ENCODE measurements at regions not wholly inside any gene's neighbourhood (a gene's known extent, or its start where the extent isn't known, plus 50 kb on each side); places are given as distances from the start of the nearest gene placed in this dataset.

- Histone ChIP-seq H3K27ac (no peak overlapping the region), H3K27me3 (no peaks in the 10 kb centered on the region), H3K9me3 (no peaks in the 10 kb centered on the region), H3K4me3 (no peak overlapping the region), H3K4me1 (no peaks in the 10 kb centered on the region), H3K36me3 (no peaks in the 10 kb centered on the region)
- TF ChIP-seq CTCF (IDR thresholded peaks at IDR 0.05): no peak
- TF ChIP-seq POLR2A (IDR thresholded peaks at IDR 0.05): no peak
- DNase-seq: no peak
Measured at GRCh38 chr22:27274770-27275449, 526.6 kb downstream of the MN1 start.

DNA sequence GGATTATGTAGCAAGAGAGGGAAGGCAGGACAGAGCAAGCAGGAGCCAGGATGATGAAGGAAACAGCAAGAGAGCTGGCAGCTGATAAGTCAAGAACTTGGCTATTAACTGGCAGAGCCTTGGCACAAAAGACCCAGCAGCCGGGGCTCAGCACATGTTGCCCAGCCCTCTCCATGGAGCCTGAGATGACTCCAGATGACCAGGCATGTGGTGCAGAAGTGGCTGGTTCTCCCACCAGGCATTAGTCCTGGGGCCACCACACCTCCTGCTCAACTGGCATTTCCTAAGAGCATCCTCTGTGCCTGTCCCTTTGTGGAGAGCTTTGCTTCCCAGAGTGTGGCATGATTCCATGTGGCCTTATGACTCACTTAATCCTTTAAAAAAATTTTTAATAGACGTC lies 522.6 kb downstream of the MN1 start:
- no peaks in the 10 kb centered on the region for H3K27me3 ChIP-seq
- H3K4me3 ChIP-seq: no peak overlapping the region
- no peaks in the 10 kb centered on the region for H3K4me1 ChIP-seq
- no peak overlapping the region for H3K27ac ChIP-seq
- H3K36me3 ChIP-seq: no peaks in the 10 kb centered on the region
- TF ChIP-seq POLR2A (IDR thresholded peaks at IDR 0.05) (no peak), CTCF (IDR thresholded peaks at IDR 0.05) (no peak)
- H3K9me3 ChIP-seq: no peaks in the 10 kb centered on the region
- DNase-seq: no peak

DNA sequence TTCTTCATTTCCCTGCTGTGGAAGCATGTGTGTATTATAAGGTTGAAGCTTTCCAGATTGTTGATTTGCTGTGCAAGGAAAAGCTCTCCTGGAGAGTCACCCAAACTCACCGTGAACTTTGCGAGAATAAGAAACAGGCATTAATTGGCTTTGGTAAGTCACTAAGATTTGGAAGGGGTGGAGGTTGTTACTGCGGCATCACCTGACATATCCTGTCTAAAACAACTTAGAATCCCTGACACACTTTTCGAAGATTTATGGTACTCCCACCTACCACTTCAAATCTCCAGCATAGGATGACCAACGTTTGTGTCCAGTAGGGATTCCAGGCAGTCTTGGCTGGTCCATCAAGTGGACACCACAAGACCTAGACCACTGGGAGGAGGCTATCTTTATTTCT lies 518.3 kb downstream of the MN1 start:
- DNase-seq: no peak
- Histone ChIP-seq H3K9me3 (no peaks in the 10 kb centered on the region), H3K36me3 (no peaks in the 10 kb centered on the region), H3K4me3 (no peak overlapping the region), H3K27me3 (no peaks in the 10 kb centered on the region), H3K27ac (no peak overlapping the region), H3K4me1 (no peaks in the 10 kb centered on the region)
- no peak for TF ChIP-seq CTCF (IDR thresholded peaks at IDR 0.05)
- TF ChIP-seq POLR2A (IDR thresholded peaks at IDR 0.05): no peak

- Histone ChIP-seq H3K4me3 (no peak overlapping the region), H3K27me3 (no peaks in the 10 kb centered on the region), H3K36me3 (no peaks in the 10 kb centered on the region), H3K9me3 (no peaks in the 10 kb centered on the region), H3K4me1 (no peaks in the 10 kb centered on the region), H3K27ac (no peak overlapping the region)
- TF ChIP-seq POLR2A (IDR thresholded peaks at IDR 0.05) (no peak), CTCF (IDR thresholded peaks at IDR 0.05) (no peak)
- DNase-seq: no peak
Measured at GRCh38 chr22:27283714-27284113, 517.8 kb downstream of the MN1 start.

- no peaks in the 10 kb centered on the region for H3K36me3 ChIP-seq
- no peaks in the 10 kb centered on the region for H3K9me3 ChIP-seq
- DNase-seq: no peak
- H3K27me3 ChIP-seq: no peaks in the 10 kb centered on the region
- no peaks in the 10 kb centered on the region for H3K4me1 ChIP-seq
- no peak overlapping the region for H3K4me3 ChIP-seq
- TF ChIP-seq CTCF (IDR thresholded peaks at IDR 0.05) (no peak), POLR2A (IDR thresholded peaks at IDR 0.05) (no peak)
- H3K27ac ChIP-seq: no peak overlapping the region
Measured at GRCh38 chr22:27284324-27284723, 517.2 kb downstream of the MN1 start.

DNA sequence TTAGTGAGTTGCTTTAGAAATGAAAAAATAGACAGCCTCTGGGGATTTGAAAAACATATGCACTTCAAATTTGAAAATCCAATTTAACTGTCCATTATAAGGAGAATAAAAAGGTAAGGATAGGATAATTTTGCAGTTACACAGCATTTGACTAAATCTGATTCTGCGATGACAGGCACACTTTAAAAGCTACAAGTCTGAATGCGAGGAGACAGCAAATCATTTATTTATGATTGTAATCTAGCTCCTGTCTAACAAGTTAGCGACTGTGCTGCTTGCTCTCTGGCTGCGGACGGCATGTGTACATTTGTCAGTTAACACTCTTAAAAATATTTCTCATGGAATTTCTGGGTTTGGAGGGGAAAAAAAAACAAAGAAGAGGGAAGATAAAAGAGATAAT lies 514.8 kb downstream of the MN1 start:
- H3K4me3 ChIP-seq: no peak overlapping the region
- H3K27me3 ChIP-seq: no peaks in the 10 kb centered on the region
- H3K9me3 ChIP-seq: no peaks in the 10 kb centered on the region
- H3K36me3 ChIP-seq: no peaks in the 10 kb centered on the region
- H3K4me1 ChIP-seq: no peaks in the 10 kb centered on the region
- no peak for DNase-seq
- no peak overlapping the region for H3K27ac ChIP-seq
- no peak for TF ChIP-seq CTCF (IDR thresholded peaks at IDR 0.05)
- no peak for TF ChIP-seq POLR2A (IDR thresholded peaks at IDR 0.05)

Measured in Peyer's patch (tissue), 4 donors.